ENCODE measurements at regions not wholly inside any gene's neighbourhood (a gene's known extent, or its start where the extent isn't known, plus 50 kb on each side); places are given as distances from the start of the nearest gene placed in this dataset.

- TF ChIP-seq EZH2 (IDR thresholded peaks at IDR 0.05; ENCODE audit: insufficient read depth, poor library complexity, severe bottlenecking) (no peak), EZH2phosphoT487 (IDR thresholded peaks at IDR 0.05; ENCODE audit: insufficient read depth, low read depth) (no peak)
Observed at GRCh38 chr13:112220296-112220875, 153.4 kb downstream of the SOX1 start.
